NCI-H2196 treated with DMSO at 0.1 percent for 48 hours (cell line): ENCODE measurements at regions not wholly inside any gene's neighbourhood (a gene's known extent, or its start where the extent isn't known, plus 50 kb on each side); places are given as distances from the start of the nearest gene placed in this dataset.
A peak's percentile ranks its signal among the peaks of the same experiment; 100 is the strongest.
"Not testable (repeated sequence)": the region's sequence is repeated elsewhere in the genome, so short reads cannot be mapped to it uniquely, and the experiment has no call there.

Experiments
- DNase-seq: peaks from one replicate; lab custom pipeline; 2025; ENCODE audit not compliant: unreplicated experiment; lab: John Stamatoyannopoulos, UW

- not testable (repeated sequence) for DNase-seq
Observed at GRCh38 chr1:168457296-168457695, 86.5 kb downstream of the XCL2 start.

DNA sequence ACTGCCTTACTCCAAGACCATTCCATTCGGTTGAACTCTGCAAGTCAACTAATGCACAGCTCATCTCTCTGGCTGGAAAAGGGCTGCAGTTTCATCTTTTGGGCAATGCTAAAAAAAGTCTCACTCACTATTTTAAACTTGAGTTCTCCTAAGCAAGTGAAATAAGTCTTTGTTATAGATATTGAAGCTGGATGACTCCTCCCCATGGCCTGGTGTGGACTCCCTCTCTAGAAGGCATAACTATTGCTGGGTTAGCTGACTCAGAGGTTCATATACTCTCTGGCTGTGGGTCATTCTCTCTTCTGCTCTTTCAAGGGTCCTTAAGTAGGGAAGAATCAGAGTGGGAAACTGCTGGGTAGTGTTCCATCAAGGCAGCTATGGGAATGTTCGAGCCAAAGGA, 88.0 kb downstream of the XCL2 start:
- DNase-seq: no peak

GRCh38 chr1:168454211-168454815, 89.5 kb downstream of the XCL2 start:
- DNase-seq: no peak

DNA sequence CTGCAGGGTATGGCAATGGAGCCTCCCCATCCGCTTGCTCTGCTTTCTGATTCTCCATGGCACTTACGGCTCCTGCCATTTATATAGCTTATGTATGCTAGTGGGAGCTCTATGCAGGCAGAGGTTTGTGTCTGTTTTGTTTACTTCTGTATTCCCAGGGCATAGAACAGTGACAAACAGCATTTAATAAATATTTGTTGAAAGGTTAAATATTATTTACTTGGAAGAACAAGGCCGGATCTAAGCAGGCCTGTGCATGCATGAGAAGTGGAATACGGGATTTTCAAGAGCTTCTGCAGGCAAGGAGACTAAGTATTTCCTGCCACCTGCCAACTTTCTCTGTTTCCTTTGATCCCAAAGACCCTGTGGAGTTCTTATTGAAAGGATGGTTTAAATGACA, 90.7 kb downstream of the XCL2 start:
- no peak for DNase-seq

GRCh38 chr1:168452329-168452728, 91.5 kb downstream of the XCL2 start:
- DNase-seq: no peak

DNA sequence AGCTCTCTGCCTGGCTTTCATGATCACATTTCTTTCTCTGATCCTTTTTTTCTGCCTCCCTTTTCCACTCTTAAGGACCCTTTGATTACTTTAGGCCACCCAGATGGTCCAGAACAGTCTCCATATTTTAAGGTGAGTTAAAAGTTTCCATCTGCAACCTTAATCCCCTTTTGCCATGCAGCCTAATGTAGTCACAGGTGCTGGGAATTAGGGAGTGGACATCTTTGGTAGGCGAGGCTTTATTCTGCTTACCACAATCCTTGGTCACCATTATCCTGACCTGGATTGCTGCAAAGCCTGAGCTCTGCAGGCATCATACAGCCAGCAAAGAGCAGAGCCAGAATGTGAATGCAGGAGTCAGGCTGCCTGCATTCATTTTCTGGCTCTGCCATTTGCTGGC, 95.9 kb downstream of the XCL2 start:
- DNase-seq: no peak

- DNase-seq: no peak
Observed at GRCh38 chr1:168446081-168446480, 97.7 kb downstream of the XCL2 start.

- no peak for DNase-seq
Observed at GRCh38 chr1:168443899-168444298, 99.9 kb downstream of the XCL2 start.

DNA sequence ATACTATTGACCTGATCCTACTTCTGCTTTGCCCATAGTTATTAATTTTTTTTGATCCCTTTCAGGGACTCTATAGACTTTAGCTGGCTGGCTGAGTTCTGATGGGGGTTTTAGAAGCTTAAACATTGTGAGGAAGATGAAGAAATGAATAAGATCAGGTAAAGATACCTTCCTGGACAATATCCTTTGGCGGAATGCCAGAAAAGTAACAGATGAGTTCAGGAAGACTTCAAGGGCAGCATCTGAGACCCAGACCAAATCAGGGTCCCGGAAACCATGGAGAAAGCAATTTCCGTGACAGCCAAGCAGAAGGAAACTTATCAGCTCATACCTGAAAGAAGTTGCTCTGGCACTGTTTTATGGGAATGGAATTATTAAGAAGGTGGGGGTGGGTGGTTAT, 100.4 kb downstream of the XCL2 start:
- no peak for DNase-seq

DNA sequence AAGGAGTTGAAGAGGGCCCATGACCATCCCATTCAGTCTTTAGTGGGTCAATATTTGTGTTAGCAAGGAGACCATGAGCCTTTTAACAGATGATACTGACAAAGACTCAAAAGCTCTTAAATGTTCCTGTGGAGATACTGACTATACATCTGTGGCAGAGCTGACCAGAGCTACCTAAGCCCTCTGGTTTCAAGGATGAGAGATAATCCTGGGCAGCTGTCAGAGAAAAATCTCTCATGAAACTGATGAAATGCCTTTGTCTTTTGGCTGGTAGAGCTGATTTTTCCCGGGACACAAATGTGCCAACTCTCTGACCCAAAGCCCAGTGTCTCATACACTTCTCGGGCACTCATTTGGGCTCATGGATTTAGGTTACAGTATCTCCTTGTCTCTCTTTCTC, 100.9 kb downstream of the XCL2 start:
- DNase-seq: no peak

DNA sequence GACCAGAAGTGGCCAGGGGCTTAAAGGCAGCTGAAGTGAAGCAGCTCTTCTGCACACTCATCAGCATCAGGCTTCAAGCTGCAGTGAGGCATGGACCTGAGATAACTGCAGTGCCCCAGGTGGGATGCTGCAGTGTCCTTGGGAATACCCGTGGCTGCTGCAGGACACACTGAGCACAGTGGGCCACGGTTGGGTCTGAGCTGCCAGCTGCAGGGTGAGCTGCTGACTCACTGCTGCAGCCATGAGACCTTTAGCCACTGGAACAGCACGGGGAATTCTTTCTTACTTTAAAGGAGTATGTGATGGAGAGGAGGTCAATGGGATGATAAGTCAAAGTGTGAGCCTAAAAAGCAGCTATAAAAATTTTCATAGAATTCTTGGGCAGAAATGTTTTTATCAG, 102.1 kb downstream of the XCL2 start:
- DNase-seq: no peak

DNA sequence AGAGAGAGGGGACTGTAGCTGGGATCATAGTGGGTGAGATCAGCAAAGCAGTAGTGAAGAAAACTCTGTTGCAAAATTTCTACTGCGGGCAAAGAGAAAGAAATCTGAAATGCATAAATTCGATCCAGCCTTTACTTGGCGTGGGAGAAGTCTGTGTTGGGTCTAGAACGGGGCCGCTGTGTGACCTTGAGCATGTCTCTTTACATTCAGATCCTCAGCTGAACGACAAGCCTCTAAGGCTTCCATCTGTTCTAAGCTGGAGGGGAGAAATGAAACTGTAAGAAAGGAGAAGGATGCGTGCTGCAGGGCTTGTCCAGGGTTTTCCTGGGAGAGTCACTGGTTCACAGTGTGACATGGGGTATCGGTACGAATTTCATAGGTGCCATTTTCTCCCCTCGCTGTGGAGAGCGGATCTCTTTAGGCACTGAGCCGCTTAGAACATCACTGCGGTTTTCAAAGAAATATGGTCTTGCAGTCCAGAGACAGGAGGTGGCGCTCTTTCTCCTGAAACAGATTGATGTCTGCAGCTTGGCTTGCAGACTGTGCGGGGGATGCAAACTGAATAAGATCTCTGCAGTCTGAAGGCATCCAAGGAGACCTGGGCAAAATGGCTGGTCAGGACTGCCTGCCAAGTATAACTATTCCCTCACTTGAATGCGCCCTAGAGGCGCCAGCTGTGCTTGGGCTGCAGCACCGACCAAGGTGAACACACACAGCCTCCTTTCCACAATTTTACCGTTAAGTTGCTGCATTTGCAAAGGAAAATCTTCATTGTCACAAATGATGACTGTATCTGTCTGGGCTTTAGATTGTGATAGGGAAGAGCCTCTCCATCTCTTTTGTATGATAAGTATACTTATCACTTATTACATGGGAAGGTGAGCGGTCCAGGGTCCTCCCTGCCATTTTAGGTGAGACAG, 104.1 kb downstream of the XCL2 start:
- DNase-seq: peak; percentile 73

- no peak for DNase-seq
Observed at GRCh38 chr1:168438626-168439025, 105.2 kb downstream of the XCL2 start.

DNA sequence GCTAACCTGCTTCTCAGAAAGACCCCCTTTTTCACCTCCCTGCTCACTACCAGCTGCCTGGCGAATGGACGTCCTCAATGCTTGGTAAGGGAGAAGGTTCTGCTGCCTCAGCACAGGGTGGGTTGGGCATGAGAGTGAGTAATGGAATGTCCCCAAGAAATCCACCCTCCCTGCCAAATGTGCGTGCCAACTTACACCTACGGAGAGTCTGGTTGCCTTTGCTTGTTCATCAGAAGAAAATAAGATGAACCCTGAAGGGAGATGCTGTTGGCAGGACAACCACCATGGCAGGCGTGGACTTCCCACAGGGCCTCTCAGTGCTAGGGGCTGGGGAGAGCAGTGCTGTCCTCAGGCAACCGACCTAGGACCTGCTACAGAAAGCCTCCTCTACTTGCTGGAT, 106.0 kb downstream of the XCL2 start:
- no peak for DNase-seq

- no peak for DNase-seq
Observed at GRCh38 chr1:168435439-168435838, 108.4 kb downstream of the XCL2 start.

DNA sequence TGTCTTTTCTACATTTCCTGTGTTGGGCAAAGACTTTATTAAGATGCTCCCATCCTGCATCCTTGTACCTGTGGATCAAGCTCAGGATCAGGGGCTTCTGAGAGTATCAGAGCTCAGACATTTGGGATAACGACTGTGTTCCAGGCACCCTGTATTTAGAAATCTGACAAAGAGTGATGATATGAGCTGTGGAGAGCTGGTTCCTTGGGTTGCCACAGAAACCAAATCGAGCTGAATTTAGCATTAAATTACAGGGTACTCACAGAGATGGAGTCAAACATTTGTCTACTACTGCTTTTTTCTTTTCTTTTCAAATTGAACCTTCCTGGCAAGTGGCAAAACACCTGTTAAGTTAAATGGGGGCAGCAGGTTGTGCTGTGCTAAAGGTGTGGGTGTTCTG, 110.6 kb downstream of the XCL2 start:
- no peak for DNase-seq

DNA sequence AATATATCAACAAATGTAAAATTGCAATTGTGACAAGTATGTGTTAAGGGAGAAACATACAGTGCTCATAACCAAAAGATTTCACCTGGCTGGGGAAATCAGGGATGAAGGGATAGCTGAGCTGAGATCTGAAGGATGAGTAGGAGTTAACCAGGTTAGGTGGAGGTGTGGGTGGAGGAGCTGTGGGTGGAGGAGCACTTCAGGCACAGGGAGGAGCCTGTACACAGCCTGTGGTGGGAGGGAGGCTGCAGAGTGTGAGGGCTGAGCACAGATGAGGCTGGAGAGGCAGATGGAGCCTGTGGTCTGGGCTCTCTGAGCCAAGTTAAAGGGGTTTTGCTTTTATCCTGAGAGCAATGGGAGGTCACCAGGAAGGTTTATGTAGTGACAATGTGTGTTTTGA, 111.9 kb downstream of the XCL2 start:
- DNase-seq: no peak

DNA sequence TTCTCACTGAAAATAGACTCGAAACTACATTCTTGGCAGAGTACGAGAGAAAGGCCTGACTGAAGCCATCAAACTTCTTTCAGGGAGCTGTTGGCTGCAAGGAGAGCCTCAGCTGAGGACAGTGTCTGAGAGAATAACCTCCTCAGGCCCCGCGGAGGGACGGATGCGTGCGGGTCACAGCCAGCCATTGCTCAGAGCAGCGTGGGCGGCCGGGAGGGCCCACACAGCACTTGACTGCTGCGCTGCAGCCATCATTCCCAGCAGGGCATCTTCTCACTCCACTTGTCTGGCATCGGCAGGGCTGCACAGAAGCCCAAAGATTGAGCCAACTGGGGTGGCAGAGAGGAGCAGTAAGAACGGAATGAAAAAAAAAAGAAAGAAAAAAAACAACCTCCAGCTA, 113.5 kb downstream of the XCL2 start:
- no peak for DNase-seq

- no peak for DNase-seq
Observed at GRCh38 chr1:168428063-168428731, 115.6 kb downstream of the XCL2 start.

DNA sequence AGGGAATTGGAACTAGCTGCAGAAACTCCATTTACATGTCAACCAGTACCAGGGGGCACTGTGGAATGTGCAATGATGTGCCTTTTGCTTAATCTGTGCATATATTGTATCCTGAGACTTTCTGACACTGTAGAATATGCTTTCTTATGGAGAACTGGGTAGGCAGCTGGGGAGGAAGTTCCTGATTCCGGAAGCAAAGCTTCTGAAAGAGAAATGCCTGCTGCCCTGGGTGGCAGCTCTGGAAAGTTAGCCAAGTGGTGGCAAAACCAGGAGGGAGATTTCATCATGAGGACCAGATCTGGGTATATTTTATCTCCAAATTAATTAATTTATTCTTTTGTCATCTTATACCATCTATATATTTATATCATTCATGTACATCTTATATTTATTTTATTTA, 116.7 kb downstream of the XCL2 start:
- DNase-seq: no peak

GRCh38 chr1:168424281-168424680, 119.5 kb downstream of the XCL2 start:
- no peak for DNase-seq

DNA sequence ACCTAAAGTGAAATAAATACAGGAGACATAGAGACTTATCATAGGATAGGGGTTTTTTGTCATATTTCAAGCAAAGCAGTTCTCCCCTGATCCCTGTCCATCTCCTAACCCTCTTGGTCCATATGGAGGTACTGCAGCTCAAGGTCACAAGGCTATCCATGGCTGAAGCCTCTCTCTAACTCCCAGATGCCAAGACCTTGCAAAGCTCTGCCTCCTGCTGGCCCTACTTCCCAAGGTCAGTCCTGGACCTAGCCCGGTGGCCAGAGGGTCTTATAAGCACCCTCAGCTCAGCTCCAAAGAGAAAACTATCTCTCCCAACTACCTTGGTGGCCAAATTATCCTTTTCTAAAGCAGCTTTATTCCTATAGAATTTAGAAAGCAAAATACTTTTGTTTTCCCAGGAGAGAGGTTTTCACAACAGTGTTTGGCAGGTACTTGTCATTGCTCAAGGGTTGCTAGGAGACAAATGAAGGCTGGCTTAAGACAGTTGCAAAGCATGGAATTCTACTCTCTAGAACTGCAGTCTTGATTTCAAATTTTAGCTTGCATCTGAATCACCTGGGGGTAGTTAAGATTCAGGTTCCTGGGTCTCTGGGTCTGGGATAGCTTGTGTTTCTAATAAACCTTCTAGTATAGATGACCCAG, 121.5 kb downstream of the XCL2 start:
- no peak for DNase-seq
